Fibroblast of skin of right biceps (primary cell): ENCODE measurements at regions not wholly inside any gene's neighbourhood (a gene's known extent, or its start where the extent isn't known, plus 50 kb on each side); places are given as distances from the start of the nearest gene placed in this dataset.

Experiments used
- DNase-seq: peaks from one replicate; pipeline ENCODE4 v3.0.0-alpha.2; 2013

DNA sequence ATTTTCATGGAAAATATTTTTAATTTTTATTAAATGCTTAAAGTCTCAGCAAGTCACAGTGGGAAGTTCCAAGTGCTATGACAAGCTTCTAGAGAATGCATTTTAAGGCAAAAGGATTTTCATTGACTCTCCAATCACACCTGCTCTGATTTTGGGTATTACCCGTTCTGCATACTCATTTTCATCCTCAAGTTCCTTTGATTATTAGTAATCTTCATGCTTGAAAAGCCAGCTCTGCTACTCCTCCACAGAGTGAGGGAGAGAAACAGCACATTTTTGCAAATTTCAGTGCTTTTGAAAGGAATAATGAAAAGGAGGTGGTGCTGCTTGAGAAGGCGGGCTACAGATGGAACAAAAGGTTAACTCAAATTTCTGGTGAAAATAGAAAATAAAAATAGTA lies 450.7 kb downstream of the NSUN3 start:
- DNase-seq: no peak

DNA sequence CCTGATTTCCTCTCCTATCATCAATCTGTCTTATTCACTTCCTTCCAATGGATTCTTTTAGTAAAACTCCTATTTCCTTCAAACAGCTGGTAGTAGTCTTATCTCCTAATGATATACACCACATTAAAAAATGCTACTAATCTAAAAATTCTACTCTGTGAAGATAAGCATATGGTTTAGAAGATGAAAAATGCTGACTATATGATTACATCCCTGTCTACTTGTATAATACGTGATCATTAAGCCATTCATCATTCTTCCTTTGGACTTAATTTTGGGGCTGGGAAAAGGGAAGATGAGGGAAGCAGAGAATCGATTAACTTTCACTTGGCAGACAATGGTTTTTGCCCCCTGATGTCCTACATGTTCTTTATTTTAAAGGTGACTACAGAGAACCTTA lies 453.1 kb downstream of the NSUN3 start:
- DNase-seq: no peak

DNA sequence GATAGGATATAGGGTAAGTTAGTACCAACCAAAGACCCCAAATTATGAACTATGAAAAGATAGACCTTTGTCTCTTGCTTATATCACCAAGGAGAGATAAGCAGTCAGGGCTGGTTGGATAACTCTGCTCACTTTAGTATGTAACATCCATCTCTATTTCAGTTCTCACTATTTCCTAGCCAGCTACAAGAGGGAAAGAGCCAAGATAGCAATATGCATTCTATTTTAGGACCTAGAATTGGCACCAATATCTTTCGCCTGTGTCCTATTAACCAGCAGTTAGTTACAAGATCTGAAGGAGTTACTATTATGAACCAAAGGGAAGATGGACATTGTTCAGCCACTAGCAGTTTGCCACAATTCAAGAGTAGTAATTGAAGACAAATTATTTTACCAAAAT lies 457.5 kb downstream of the NSUN3 start:
- no peak for DNase-seq

DNA sequence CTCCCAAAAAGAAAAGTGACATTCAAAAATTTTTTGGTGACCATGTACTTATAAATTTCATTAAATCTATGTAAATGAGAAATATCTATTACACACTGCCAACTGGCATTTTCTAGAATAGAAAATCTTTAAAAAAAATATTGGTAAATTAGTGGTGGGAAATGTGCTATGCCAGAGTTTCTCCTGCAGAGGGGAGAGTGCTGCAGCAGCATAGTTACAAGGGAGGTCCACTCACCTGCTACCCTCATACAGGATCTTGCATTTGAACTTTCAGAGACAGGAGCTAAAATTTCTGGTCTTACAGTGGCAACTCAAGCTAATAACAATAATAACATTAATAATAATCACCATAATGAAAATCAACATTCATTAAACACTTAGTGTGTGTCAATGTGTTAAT lies 459.6 kb downstream of the NSUN3 start:
- no peak for DNase-seq

DNA sequence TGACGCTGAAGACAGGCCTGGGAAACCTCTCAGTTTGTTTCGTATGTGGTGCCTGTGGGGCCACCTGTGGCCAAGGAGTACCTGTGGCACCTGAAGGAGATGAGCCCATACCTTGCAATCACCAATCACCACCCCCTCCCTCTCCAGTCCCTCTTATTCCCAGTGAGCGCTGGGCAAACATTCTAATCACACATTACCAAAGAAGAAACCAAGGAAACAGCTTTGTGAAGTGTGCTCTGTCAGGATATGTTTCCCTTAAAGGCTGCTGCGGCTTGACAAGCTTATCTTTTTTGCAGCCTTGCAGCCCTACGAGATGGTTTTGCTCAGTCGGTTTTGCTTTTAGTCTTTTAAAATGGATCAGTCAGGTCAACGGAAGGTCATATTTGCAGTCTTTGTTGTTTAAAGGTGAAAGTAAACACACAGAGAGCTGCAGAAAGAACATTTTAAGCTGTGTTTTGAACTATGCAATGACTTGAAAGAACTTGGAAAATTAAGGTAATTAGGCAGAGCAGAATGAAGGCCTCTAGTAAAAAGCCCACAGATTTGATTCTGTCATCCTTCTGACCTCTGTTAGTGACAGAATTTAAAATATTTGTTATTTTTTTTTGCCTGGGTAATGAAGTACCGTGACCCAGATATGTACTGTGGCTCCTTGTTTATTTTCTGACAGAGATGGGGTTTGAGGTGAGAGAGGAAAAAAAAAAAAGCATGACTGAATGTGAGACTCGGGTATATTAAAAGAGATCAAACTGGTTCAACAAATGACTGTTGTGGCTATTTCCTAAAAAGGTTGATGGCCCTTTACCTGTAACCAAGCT lies 461.4 kb downstream of the NSUN3 start:
- DNase-seq: no peak

DNA sequence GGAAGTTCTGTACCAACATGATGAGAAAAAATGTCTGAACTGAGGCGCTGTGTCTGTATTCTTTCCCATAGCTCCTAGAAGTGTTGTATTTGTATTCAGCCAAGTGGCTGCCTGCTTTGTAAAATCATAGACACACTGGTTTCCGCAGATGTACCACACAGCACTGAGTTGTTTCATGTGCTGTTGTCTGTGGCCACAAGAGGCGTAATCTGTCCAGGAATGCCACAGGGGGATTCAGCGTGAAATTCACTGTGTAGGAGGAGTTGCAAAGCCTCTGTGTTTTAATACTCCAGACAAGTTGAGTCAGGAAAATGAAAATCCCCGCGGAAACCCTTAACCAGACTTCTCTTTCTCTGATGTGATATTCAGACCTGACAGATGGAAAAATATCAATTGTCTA lies 462.2 kb downstream of the NSUN3 start:
- peak; percentile 11 for DNase-seq

DNA sequence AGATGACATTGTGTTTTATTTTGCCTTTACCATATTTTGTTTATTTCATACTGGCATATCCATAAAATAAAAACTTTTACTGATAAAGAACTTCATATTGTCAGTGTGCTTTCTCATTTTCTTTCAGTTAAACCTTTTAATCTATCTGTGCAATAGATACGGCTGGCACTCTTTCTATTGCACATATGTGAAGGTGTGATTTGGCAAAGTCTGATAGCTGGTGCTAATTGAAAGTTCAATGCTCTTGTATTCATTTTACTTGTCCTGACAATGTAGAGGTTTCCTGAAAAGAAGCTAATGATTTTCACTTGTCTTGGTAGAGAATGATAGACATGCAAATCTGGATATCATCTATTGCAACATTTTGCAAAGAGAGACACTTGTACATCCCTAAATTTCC lies 467.0 kb downstream of the NSUN3 start:
- no peak for DNase-seq

DNA sequence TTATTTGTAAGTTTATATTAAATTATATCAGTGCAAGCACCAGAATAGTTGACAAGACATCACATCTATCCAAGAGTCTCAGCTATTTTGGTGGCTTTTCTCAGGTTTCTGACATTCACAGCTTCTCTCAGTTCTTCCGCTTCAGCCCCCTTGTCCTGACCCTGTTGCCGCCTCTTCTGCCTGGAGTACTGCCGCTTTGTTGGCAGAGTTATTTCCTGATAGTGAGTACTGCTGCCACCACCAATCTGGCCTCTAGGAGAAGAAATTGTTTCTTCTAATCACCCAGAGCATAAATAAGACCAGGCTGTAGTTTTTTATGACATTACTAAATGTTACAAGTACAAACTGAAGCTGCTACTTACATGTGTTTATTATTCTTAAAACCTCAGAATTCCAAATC lies 470.1 kb downstream of the NSUN3 start:
- DNase-seq: no peak

DNA sequence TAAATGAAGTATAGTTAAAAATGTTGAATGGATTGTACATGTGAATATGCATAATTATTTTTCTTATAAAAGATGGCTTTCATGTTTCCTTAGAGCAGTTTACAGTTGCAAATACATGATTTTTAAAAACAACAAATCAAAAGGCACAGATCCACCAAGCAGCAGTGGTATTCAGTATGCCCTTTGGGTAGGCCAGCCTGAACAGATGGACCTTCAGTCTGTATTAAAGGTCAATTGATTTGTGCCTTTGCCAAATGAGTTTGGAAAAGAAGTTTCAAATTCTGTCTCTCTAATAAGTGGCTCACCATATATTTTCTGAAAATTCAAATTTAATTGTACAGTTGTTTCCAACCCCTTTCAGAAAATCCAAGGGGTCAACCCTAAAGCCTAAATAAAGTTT lies 477.1 kb downstream of the NSUN3 start:
- DNase-seq: no peak

DNA sequence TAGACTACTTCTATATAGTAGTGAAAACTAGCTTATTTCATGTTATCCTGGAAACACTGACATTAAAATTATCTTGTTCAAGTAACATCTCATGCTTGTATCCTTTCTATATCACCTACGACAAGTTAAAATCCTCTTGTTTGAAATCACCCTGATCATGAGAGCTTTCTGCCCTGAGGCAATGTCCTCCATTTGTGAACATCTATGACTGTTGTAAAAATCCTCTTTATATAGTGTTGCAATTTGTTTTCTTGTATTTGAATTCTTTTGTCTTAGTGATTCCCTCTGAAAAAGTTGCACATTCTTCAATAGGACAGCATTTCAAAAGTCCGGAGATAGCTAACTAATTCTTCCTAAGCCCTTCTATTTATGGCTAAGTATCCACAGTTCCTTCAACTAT lies 480.3 kb downstream of the NSUN3 start:
- DNase-seq: no peak

DNA sequence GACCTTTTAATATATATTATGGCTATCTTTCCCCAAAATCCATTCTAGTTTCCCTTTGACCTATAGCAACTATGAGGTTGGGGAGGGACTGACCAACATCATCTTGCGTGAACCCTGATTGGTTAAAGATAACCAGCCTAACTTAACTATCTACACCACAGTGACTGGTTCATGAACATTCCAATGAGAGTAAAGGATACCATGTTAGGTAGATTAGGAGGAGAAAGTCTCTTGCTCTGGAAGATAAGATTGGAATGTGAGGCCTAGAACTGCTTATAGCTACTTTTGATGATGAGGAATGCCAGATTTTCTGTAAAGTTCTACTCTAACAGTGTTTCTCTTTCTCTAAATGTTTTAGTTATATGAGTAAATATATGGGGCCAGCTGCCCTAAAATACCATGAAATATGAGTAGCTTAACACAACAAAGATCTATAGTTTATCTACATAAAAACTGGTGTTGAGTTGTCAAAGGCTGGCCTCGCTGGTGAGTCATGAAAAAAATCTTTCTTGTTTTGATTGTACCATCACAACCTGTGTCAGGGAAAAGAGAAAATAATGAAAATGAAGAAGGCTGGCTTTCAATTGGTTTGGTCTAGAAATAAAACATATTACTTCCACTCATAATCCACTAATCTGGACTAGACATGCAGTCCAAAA lies 481.4 kb downstream of the NSUN3 start:
- DNase-seq: no peak

DNA sequence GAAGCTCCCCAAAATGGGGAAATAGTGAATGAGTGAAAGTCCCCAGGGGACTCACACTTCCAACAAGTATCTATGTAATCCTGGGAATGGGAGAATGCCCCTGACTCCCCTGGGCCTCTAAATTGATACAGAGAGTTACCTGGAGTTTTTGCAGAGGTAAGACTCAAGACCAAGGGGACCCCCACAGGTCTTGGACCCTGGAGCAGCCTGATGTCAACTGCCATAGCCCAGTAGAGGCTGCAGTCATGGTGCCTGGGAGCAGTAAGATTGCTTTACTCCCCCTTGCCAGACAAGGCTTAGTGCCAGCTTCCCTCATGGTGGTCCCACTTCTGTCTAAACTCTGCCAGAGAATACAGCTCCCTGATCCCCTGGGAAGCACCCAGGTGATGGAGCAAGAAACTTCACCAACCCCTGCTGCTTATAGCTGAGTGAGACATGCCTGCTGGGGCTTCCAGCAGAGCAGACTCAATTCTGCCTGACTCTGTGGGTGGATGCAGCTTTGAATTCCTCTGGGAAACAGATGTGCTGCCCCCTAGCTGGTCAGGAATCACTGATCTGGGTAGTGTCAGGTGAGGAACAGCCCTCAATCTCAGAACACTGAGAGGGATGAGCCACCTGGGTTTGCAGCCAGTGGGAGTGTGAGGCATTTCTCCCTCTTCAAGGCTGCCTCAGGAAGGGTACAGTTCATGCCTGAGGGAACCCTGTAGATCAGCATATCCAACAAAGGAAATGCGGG lies 485.9 kb downstream of the NSUN3 start:
- no peak for DNase-seq

DNA sequence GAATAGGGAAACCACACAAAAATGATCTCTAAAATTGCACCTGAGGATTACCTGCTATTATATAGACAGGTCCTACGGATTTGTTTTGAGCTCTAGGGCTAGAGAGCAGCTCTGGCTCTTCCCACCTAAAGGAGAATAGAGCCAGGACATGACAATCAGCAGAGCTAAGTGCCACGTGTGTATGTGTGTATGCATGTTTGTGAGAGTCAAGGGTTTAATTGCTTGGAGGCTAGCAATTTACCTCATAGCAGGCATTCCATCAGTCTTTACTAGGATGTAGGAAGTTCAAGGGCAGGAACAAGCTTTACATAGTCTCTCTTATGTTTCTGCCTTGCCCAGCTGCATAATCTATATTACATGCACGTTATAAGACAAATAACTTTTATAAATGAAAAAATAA lies 498.2 kb downstream of the NSUN3 start:
- no peak for DNase-seq

DNA sequence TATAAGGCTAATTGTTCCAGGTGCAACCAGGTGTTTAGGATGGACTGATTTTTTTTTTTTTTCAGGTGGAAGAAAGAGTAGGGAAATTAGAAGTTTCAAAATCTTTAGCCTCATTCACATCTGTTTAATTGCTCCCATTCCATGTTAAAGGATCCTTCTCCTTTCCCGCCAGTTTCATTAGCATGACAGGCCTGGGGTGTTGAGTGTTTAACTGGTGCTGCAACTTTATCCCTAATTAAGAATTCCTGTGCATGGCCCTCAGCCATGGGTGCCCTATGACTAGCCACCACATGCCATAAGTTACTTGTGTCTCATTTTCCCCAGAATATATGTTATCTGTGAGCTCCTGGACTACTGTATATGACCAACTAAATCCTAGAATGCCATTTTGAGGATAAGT lies 501.4 kb downstream of the NSUN3 start:
- no peak for DNase-seq

DNA sequence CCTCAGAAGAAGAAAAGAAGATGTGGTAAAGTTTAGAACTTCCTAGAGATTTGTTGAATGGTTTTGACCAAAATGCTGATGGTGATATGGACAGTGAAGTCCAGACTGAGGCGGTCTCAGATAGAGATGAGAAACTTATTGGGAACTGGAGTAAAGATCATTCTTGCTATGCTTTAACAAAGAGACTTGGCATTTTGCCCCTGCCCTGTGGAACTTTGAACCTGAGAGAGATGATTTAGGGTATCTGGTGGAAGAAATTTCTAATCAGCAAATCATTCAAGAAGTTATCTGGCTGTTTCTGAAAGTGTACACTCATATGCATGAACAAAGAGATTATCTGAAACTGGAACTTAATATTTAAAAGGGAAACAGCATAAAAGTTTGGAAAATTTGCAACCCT lies 505.2 kb downstream of the NSUN3 start:
- no peak for DNase-seq

DNA sequence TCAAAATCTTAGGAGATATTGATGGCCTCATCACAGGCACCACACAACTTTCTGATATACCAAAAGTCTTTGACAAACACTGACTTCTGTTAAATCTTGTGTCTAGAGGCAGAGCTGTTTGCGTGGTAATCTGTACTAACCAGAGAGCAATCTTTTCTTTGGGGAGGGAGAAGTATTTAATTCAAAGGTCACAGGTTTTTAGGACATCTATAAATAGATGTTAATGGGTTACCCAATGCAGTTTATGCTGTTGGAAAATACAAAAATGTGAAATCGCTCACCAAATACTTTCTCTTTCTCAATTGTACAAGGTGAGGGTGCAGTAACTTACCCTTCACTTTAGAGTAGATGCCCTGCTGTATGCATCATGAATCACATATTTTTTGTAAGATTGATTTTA lies 510.5 kb downstream of the NSUN3 start:
- DNase-seq: no peak

DNA sequence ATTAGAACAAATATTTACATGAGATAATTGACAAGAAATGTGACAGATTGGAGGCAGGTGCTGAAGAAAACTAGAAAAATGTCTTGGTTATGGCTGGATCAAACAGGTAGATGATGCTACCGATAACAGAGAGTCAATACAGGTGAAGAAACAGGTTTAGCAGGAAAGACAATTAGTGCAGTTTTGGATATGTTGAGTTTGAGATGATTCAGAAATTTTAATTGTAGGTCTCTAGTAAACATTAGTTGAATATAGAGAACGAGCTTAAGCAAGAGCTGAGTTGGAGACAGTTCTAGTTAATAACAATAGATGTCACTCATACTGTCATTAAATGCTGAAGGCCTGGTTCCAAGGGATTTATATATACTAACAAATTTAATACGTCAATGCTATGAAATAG lies 524.4 kb downstream of the NSUN3 start:
- no peak for DNase-seq

DNA sequence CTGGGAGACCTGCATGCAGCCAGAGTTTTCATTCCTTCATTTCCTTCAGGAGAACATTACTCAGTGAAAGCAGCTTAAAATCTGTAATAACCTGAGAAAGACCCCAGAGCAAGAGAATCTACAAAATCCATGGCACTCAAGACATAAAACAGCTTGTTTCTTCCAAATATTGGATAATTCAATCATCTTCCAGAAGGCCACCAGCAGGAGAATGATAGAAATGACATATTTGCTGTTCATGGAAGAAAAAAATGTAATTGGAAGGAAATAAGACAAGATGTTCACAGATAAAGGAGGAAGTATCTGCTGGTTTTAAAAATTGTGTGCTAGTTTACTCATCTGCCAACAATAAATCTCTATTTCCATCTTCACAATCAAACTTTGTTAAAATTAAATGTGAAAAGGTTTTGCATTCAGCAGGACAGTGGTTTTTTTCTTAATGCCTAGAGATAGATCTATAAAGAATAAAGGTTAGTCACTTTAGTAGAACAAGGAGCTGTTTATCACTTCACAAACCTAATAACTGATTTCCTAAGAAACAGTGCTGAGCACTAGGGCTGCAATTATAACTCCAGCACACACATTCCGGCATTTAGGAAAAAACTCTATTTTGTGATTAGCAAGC lies 530.8 kb downstream of the NSUN3 start:
- DNase-seq: no peak

DNA sequence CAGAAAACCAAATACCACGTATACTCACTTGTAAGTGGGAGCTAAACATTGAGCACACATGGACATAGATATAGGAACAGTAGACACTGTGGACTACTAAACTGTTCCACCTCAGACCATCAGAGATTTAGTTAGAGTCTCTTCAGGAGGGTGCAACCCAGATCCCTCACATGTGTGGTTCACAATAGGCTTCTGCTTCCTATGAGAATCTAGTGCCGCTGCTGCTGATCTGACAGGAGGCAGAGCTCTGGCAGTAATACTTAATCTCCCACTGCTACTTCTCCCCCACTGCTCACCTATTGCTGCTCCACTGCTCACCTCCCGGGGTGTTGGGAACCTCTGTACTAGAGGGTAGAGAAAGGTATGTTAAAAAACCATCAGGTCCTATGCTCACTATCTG lies 533.3 kb downstream of the NSUN3 start:
- DNase-seq: no peak

DNA sequence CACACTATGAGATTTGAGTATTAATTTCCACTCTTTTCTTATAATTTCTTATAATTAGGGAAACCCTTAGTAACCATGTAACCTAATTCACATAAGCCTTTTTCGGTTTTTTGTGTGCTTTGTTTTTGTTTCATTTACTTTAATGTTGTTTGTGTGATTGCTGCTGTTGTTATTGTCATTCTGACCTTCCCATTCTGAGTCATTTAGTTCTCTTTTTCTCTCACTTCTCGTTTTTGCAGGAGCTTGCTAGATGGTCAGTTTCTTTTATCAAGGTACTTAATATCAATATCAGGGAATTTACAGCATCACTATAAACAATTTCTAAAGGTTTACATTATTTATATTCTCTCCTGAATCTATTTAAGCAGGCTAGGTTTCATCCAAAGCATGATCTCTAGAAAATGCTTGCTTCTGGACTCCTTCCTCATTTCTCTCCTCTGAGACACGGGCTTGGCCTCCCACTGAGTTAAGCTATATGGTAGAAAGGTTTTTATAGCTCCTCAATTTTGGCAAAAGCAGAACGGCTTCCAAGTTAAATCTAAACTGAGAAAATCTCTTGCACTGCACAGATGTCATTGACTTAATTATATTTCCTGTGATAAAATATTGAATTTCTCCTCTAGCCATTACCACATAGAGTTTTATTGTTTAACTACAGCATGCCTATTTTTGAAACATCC lies 534.2 kb downstream of the NSUN3 start:
- no peak for DNase-seq

DNA sequence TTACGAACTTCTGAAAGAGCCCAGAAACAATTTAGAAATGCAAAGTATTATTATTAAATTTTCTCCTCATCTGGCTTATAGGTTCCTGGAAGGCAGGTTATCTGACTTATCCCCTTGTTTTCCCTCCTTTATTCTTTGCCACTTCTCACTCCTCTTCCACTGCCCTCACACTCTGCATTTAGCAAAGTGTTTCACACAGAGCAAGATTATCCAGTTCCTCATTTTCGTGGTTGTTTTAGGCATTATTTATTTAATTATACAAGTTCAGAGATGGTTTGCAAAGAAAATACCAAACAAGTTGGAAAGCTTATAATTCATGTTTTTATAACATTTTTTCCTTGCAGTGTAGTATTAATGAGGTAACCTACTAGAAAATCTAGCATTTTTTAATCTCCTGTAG lies 544.9 kb downstream of the NSUN3 start:
- DNase-seq: no peak

DNA sequence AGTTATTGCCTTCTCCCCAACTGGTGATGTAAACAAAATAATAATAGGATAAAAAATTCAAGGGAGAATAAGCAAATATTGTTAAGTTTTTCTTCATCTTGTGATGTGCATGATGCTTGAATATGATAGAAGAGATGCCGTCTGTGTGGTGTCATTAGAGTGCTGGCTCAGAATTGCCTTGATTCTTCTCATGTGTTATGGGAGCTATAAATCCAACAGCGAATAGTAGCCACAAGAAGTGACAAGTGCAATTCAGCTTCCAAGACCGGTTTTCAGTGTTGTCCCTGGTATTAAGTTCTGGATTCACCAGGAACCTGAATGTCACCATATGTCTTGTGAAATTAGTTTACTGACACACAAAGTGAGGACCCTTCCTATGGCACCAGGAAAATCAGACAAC lies 547.0 kb downstream of the NSUN3 start:
- DNase-seq: no peak

DNA sequence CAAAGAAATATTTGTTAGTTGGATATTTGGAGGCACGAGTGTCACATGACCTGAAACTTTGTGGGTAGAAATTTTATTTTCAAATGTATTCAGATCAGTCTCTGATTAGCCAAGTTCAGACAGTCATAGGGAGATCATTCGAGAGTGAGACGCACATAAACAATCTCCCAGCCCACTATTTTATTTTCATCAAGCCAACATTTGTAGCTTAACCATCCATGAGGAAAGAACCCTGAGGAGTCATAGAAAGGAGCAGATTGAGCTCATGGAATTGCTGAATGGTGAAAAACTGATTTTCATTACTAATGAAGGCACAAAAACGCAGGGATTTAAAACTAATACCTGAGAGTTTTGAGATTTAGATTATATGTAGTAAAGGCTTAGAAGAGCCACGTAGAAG lies 548.7 kb downstream of the NSUN3 start:
- no peak for DNase-seq
